HG03520 (cell line): ENCODE measurements at regions not wholly inside any gene's neighbourhood (a gene's known extent, or its start where the extent isn't known, plus 50 kb on each side); places are given as distances from the start of the nearest gene placed in this dataset.

Source experiments
- ATAC-seq: cut with Tn5 transposase; IDR thresholded peaks from one replicate; pipeline ENCODE4 v1.9.1; 2021; ENCODE audit warnings: mild to moderate bottlenecking, moderate library complexity; ENCODE audit not compliant: unreplicated experiment

- ATAC-seq = no peak
Observed at GRCh38 chr6:119481976-119482375, 132.4 kb upstream of the MAN1A1 start.

- ATAC-seq = no peak
Observed at GRCh38 chr6:119480961-119481497, 131.5 kb upstream of the MAN1A1 start.

- no peak for ATAC-seq
Observed at GRCh38 chr6:119479860-119480655, 130.5 kb upstream of the MAN1A1 start.

GRCh38 chr6:119476554-119476953 lies 127.0 kb upstream of the MAN1A1 start:
- ATAC-seq = peak; percentile 90

GRCh38 chr6:119476024-119476423 lies 126.5 kb upstream of the MAN1A1 start:
- ATAC-seq = no peak

- peak; percentile 73 for ATAC-seq
Observed at GRCh38 chr6:119470893-119471542, 121.5 kb upstream of the MAN1A1 start.

GRCh38 chr6:119467488-119468081 lies 118.0 kb upstream of the MAN1A1 start:
- no peak for ATAC-seq

- ATAC-seq = no peak
Observed at GRCh38 chr6:119466226-119466625, 116.7 kb upstream of the MAN1A1 start.

- ATAC-seq = peak; percentile 70
Observed at GRCh38 chr6:119463081-119463626, 113.6 kb upstream of the MAN1A1 start.

GRCh38 chr6:119461187-119461586 lies 111.6 kb upstream of the MAN1A1 start:
- no peak for ATAC-seq

GRCh38 chr6:119459207-119459974 lies 109.8 kb upstream of the MAN1A1 start:
- peak; percentile 73 for ATAC-seq

GRCh38 chr6:119454714-119455113 lies 105.2 kb upstream of the MAN1A1 start:
- ATAC-seq = no peak

GRCh38 chr6:119453242-119454200 lies 104.0 kb upstream of the MAN1A1 start:
- ATAC-seq = no peak

- ATAC-seq = no peak
Observed at GRCh38 chr6:119449331-119450156, 100.0 kb upstream of the MAN1A1 start.

- no peak for ATAC-seq
Observed at GRCh38 chr6:119447921-119448320, 98.4 kb upstream of the MAN1A1 start.

GRCh38 chr6:119446609-119447008 lies 97.0 kb upstream of the MAN1A1 start:
- no peak for ATAC-seq

GRCh38 chr6:119446115-119446554 lies 96.6 kb upstream of the MAN1A1 start:
- peak; percentile 34 for ATAC-seq

GRCh38 chr6:119445666-119446065 lies 96.1 kb upstream of the MAN1A1 start:
- ATAC-seq = no peak
